Osteoblast (primary cell): ENCODE measurements at regions not wholly inside any gene's neighbourhood (a gene's known extent, or its start where the extent isn't known, plus 50 kb on each side); places are given as distances from the start of the nearest gene placed in this dataset.
A peak's percentile ranks its signal among the peaks of the same experiment; 100 is the strongest.

Source experiments
- DNase-seq: peaks from one replicate; pipeline ENCODE4 v3.0.0; 2011; ENCODE audit warnings: low spot score, mixed read lengths; ENCODE audit not compliant: insufficient read length; ENCODE audit errors: missing footprints
- H2AFZ ChIP-seq: 2 replicates; pipeline ENCODE4 v1.6.0; 2011; ENCODE audit warnings: mild to moderate bottlenecking, low read length
- H3K27ac ChIP-seq: 2 replicates; pipeline ENCODE4 v1.5.1; 2011; ENCODE audit warnings: mild to moderate bottlenecking, low read depth, low read length, moderate library complexity
- H3K27me3 ChIP-seq: 2 replicates; pipeline ENCODE4 v1.6.0; 2012; ENCODE audit warnings: mild to moderate bottlenecking, control low read depth, inconsistent platforms, low read length, moderate library complexity; ENCODE audit not compliant: insufficient read depth
- H3K36me3 ChIP-seq: 2 replicates; pipeline ENCODE4 v1.5.1; 2011; ENCODE audit warnings: mild to moderate bottlenecking, low read length, control low read depth, moderate library complexity; ENCODE audit not compliant: insufficient read depth
- H3K4me1 ChIP-seq: 2 replicates; pipeline ENCODE4 v1.5.1; 2011; ENCODE audit warnings: mild to moderate bottlenecking, low read length, control low read depth, moderate library complexity; ENCODE audit not compliant: insufficient read depth
- H3K4me2 ChIP-seq: 2 replicates; pipeline ENCODE4 v1.6.0; 2011; ENCODE audit warnings: mild to moderate bottlenecking, low read length; ENCODE audit not compliant: insufficient read depth
- H3K4me3 ChIP-seq: fragments of 200-600 bp; sonication (generic); 3 replicates; pipeline ENCODE4 v1.5.1; 2012; ENCODE audit warnings: mild to moderate bottlenecking, low read length, inconsistent platforms; ENCODE audit not compliant: insufficient read depth
- H3K79me2 ChIP-seq: 2 replicates; pipeline ENCODE4 v1.6.0; 2012; ENCODE audit warnings: mild to moderate bottlenecking, low read length, control low read depth, inconsistent platforms; ENCODE audit not compliant: insufficient read depth
- H3K9me3 ChIP-seq: 2 replicates; pipeline ENCODE4 v1.5.1; 2011; ENCODE audit warnings: low read depth, low read length, control low read depth
- H4K20me1 ChIP-seq: 2 replicates; pipeline ENCODE4 v1.6.0; 2012; ENCODE audit warnings: mild to moderate bottlenecking, low read length, control low read depth; ENCODE audit not compliant: insufficient read depth
- TF ChIP-seq, protein P1 (sequence below): IDR thresholded peaks from 2 replicates; pipeline ENCODE4 v1.5.1; 2011; ENCODE audit warnings: mild to moderate bottlenecking, low read depth, low read length, moderate library complexity; ENCODE audit errors: extremely low read depth

DNA sequence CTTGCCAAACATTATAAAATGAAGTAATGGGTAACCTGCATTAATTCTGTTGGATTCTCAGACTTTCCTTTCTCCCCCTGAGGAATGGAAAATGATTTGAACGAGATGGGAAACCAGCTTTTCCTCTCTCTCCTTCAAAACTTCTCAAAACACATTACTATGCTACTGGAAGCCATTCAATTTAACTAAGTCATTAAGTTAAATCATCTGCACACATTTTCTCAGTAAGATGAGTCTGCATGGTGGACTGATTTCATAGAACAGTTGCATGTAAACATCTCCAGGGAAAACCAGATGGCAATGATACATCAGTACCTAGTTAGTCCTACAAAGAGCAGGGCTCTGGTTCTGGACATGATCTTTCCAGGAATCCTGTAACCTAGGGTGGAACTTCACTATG lies 59.9 kb downstream of the BMP4 start:
- H3K4me3 ChIP-seq = no peak overlapping the region
- no peaks in the 10 kb centered on the region for H3K79me2 ChIP-seq
- H3K9me3 ChIP-seq = no peaks in the 10 kb centered on the region
- H3K36me3 ChIP-seq = no peaks in the 10 kb centered on the region
- TF ChIP-seq, protein P1, sequence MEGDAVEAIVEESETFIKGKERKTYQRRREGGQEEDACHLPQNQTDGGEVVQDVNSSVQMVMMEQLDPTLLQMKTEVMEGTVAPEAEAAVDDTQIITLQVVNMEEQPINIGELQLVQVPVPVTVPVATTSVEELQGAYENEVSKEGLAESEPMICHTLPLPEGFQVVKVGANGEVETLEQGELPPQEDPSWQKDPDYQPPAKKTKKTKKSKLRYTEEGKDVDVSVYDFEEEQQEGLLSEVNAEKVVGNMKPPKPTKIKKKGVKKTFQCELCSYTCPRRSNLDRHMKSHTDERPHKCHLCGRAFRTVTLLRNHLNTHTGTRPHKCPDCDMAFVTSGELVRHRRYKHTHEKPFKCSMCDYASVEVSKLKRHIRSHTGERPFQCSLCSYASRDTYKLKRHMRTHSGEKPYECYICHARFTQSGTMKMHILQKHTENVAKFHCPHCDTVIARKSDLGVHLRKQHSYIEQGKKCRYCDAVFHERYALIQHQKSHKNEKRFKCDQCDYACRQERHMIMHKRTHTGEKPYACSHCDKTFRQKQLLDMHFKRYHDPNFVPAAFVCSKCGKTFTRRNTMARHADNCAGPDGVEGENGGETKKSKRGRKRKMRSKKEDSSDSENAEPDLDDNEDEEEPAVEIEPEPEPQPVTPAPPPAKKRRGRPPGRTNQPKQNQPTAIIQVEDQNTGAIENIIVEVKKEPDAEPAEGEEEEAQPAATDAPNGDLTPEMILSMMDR = no peak
- no peak overlapping the region for H2AFZ ChIP-seq
- no peaks in the 10 kb centered on the region for H4K20me1 ChIP-seq
- no peak for DNase-seq
- no peak overlapping the region for H3K27ac ChIP-seq
- H3K27me3 ChIP-seq = no peaks in the 10 kb centered on the region
- H3K4me2 ChIP-seq = no peak overlapping the region
- peaks cover 11% of the 10 kb centered on the region for H3K4me1 ChIP-seq

GRCh38 chr14:53894456-53894855 lies 62.2 kb downstream of the BMP4 start:
- peaks cover 6% of the 10 kb centered on the region for H3K27me3 ChIP-seq
- TF ChIP-seq, protein P1 = no peak
- H3K4me3 ChIP-seq = no peak overlapping the region
- H3K36me3 ChIP-seq = no peaks in the 10 kb centered on the region
- H3K27ac ChIP-seq = no peak overlapping the region
- no peaks in the 10 kb centered on the region for H3K79me2 ChIP-seq
- no peaks in the 10 kb centered on the region for H4K20me1 ChIP-seq
- H3K4me1 ChIP-seq = peaks cover 11% of the 10 kb centered on the region
- peak overlapping the region; percentile 59 for H3K4me2 ChIP-seq
- peak overlapping the region; percentile 18 for H2AFZ ChIP-seq
- DNase-seq = peak; percentile 49
- no peaks in the 10 kb centered on the region for H3K9me3 ChIP-seq

DNA sequence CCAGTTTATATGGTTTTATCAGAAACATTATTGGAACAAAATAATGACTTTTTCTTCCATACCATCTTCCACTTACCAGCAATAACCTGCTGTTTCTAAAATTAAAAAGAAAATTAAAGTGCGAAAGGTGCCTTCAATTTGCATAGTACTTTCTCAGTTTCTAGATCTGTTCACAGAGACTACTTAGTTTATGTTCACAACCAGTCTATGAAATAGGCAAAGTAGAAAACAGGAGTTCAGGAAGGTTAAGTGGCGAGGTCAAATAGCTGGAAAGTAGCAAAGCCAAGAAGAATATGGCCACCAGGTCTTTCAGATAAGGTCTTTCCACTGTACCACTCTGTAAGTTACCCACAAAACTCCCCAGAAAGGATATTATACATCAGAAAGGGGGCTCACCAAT lies 63.3 kb downstream of the BMP4 start:
- Histone ChIP-seq H3K27me3 (peaks cover 9% of the 10 kb centered on the region), H3K9me3 (no peaks in the 10 kb centered on the region), H3K4me1 (peaks cover 11% of the 10 kb centered on the region), H3K27ac (no peak overlapping the region), H2AFZ (no peak overlapping the region), H3K4me3 (no peak overlapping the region), H3K36me3 (no peaks in the 10 kb centered on the region), H3K4me2 (no peak overlapping the region), H3K79me2 (no peaks in the 10 kb centered on the region), H4K20me1 (no peaks in the 10 kb centered on the region)
- DNase-seq = no peak
- TF ChIP-seq, protein P1 = no peak

- Histone ChIP-seq H3K27ac (no peak overlapping the region), H3K4me3 (no peak overlapping the region), H3K79me2 (no peaks in the 10 kb centered on the region), H3K4me2 (no peak overlapping the region), H3K9me3 (no peaks in the 10 kb centered on the region), H3K4me1 (peaks cover 11% of the 10 kb centered on the region), H4K20me1 (no peaks in the 10 kb centered on the region), H2AFZ (no peak overlapping the region), H3K27me3 (peaks cover 9% of the 10 kb centered on the region), H3K36me3 (no peaks in the 10 kb centered on the region)
- TF ChIP-seq, protein P1 = no peak
- no peak for DNase-seq
Observed at GRCh38 chr14:53890611-53891101, 66.0 kb downstream of the BMP4 start.
